ENCODE measurements at regions not wholly inside any gene's neighbourhood (a gene's known extent, or its start where the extent isn't known, plus 50 kb on each side); places are given as distances from the start of the nearest gene placed in this dataset.
"Not testable (repeated sequence)": the region's sequence is repeated elsewhere in the genome, so short reads cannot be mapped to it uniquely, and the experiment has no call there.

DNA sequence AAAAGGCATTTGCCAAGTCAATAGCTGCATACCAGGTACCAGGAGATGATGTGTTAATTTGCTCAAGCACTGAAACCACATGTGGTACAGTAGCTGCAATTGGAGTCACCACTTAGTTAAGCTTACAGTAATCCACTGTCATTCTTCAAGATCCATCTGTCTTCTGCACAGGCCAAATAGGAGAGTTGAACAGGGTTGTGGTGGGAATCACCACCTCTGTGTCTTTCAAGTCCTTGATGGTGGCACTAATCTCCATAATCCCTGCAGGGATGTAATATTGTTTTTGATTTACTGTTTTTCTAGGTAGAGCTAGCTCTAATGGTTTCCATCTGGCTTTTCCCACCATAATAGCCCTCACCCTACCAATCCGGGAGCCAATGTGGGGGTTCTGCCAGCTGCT is 91.9 kb downstream of the FCRL5 start:
- no peak for DNase-seq

DNA sequence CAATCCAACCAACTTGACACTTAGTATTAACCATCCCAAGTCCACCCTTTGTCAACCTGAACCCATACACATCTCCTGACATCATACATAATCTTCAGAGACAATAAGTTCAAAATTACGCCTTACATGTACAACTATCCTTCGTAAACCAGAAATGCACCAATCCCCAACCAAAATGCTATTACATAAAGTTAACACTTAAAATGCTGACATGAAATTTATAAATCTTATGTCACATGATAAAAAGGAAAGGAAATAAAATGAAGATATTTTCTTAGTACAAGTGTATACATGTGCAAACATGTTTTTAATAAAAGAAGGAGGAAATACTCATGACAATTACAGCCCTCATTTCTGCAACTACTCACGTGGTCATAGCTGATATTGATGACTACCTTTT is 95.0 kb downstream of the FCRL5 start:
- no peak for DNase-seq

DNA sequence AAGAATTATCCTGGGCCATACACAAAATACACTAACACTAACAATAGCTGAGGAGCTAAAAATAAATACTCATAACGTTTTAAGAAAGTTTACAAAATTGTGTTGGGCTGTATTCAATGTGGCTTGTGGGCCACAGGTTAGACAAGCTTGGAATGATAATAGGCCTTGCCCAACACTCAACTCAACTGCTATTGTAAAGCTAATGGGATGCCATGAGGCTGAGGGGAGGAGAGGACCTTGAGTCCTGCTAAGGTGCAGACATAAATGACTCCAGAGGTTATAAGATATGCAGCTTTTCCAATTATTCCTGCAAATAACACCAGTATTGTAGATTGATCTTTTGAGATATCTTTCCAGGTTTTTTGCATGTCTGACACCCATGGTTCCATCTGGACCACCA is 97.0 kb downstream of the FCRL5 start:
- no peak for DNase-seq

DNA sequence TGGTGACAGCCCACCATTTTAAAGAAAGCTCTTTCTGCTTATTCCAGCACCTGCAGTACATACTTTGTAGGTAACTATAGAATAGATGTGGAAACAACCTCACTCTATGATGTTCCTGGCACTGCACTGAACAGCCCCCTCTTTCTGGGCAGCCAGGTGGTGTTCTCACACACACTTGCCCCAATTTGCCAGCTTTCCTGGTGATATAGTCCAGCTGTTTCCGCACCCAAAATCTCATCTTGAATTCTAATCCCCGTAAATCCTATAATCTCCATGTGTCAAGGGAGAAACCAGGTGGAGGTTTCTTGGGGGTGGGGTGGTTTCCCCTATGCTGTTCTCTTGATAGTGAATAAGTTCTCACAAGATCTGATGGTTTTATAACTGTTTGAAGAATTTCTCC is 102.2 kb downstream of the FCRL5 start:
- DNase-seq: no peak

DNA sequence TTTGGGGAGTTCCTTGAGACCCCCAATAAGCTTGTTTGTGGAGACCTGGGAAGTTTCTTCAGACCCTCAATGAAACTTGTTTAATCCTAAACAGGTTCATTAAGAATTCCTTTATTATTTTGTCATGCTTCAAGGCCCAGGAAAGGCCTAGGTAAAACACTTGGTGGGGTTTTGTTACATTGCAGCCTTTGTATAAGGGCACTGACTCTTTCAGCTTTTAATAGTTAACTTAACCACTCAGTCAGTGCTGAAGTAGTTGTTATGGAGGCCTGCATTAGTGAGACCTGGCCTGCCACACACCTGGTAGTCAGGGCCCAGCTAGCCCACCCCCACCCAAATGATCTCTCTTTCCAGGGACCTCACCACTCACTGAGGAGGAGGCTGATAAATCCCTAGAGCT is 103.7 kb downstream of the FCRL5 start:
- DNase-seq: no peak

DNA sequence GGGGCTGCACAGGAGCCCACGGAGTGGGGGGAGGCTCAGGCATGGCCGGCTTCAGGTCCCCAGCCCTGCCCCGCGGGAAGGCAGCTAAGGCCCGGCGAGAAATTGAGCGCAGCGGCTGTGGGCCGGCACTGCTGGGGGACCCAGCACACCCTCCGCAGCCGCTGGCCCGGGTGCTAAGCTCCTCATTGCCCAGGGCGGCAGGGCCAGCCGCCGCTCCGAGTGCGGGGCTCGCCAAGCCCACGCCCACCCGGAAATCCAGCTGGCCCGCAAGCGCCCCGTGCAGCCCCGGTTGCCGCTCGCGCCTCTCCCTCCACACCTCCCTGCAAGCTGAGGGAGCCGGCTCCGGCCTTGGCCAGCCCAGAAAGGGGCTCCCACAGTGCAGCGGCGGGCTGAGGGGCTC is 106.0 kb downstream of the FCRL5 start:
- not testable (repeated sequence) for DNase-seq

DNA sequence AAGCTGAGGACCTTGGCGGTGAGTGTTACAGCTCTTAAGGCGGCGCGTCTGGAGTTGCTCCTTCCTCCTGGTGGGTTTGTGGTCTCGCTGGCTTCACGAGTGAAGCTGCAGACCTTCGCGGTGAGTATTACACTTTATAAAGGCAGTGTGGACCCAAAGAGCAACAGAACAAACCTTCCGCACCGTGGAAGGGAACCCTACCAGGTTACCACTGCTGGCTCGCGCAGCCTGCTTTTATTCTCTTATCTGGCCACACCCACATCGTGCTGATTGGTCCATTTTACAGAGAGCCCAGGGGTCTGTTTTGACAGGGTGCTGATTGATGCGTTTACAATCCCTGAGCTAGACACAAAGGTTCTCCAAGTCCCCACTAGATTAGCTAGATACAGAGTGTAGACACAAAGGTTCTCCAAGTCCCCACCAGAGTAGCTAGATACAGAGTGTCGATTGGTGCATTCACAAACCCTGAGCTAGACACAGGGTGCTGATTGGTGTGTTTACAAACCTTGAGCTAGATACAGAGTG is 106.6 kb downstream of the FCRL5 start:
- not testable (repeated sequence) for DNase-seq

DNA sequence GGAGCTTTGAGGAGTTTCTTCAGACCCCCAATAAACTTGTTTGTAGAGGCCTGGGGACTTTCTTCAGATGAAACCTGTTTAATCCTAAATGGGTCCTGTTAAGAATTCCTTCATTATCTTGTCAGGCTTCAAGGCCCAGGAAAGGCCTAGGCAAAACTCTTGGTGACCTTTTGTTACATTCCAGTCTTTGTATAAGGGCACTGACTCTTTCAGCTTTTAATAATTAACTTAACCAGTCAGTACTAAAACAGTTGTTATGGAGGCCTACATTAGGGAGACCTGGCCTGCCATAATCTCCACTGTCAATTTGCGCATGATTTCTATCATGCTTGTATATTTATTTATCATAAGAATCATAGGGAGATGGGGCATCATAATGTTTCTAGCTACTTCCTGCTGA is 110.2 kb downstream of the FCRL5 start:
- DNase-seq: no peak

DNA sequence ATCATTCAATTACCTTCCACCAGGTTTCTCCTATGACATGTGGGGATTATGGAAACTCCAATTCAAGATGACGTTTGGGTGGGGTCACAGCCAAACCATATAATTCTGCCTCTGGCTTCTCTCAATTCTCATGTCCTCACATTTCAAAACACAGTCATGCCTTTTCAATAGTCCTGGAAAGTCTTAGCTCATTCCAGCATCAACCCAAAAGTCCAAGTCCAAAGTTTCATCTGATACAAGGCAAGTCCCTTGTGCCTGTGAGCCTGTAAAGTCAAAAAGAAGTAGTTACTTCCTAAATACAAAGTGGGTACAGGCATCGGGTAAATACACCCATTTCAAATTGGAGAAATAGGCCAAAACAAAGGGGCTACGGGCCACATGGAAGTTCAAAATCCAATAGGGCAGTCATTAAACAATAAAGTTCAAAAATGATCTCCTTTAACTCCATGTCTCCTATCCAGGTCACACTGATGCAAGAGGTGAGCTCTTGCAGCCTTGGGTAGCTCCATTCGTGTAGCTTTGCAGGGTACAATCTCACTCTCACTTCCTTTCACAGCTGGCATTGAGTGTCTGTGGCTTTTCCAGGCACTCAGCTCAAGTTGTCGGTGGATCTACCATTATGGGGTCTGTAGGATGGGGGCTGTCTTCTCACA is 112.9 kb downstream of the FCRL5 start:
- peak; percentile 4 for DNase-seq

DNA sequence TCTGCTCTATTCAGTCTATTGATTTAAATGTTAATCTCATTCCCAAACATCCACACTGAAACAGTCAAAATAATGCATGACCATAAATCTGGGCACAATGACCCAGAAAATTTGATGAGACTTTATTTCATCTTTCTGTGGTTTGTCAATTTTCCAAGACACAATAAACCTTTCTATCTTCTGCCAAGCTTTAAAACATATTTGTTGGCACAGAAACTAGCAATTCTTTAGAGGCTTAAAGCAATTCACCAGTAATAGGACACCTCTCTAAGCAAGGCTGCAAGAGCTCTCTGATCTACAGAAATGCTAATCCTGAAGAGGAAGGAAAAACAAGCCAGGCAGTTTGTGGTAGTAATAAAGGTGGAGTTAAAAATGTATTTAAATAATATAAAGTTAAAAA is 113.7 kb downstream of the FCRL5 start:
- peak; percentile 6 for DNase-seq

DNA sequence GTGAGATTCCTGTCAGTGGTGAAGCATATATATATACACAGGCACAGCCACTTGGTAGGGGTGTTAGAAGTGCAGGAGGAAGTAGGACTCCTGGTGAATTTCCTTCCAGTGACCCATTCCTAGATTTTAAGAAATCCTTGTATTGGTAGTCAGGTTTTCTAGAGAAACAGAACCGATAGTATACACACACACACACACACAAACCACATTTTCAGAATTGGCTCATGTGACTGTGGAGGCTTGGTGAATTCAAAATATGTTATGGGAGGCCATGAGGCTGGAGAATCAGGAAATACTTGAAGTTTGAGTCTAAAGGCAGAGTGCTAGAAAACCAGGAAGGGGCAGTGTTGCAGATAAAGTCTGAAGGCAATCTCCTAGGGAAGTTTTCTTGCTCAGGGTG is 114.2 kb downstream of the FCRL5 start:
- no peak for DNase-seq

DNA sequence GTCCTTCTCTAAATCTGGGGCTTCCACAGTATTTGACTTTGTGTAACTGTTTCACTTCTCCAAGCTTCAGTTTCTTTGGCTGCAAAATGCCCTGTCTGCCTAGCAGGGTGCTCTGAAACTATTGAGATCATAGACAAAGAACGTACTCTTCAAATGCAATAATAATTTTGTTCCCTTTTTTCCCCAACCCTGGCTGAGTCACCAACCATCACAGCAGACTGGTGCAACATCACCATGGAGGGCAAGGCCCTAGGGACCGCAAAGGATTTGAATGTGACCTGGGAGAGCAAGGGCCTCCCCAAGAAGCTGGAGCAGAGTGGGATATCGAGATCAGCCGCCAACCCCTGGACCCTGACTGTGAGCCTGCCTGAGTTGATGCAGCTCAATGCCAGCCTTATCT is 115.0 kb downstream of the FCRL5 start:
- DNase-seq: no peak

DNA sequence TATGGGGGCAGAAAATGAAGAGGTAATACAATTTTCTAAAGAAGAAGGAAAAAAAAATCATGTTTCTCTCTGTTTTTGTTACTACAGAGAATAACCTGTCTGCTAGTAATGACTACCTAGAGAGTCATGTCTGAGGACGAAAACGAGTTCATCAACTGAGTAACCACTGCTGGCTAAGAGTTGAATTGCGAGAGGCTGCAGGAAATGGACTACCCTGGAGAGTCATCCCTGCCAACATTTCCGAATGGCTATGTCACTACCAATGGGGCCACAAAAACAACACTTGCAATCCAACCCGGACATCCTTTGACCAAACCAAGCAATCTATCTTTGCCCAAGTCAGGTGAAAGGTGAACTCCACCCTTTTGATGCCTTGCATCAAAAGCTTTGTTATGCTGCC is 120.6 kb downstream of the FCRL5 start:
- DNase-seq: no peak

DNA sequence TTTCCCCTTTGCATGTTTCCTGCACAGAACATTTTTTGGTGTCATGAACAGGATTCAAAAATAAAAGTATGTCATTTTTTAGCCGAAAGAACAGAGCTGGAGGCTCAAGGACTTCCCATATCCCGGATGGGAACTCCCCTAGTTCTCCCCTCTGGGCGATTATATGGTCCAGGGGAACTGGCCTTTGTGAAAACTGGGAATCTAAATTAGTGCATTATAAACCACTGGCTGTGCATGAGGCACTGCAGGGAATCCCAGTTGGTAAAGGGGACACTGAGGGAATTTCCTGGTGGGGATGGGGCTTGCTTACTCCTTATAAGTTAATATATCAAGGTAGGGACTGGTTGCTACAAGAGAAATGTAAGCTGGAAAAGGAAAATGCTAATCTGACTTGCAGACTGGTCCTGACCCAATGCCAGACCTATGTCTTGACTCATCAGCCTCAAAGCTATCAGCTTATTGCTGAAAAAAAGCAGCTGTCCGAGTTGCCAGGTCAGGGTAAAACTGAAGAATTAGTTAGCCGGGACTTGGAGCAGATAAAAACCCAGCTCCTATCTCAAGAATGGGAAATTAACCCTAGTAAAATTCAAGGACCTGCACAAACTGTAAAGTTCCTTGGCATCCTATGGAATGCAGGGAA is 122.6 kb downstream of the FCRL5 start:
- DNase-seq: no peak

DNA sequence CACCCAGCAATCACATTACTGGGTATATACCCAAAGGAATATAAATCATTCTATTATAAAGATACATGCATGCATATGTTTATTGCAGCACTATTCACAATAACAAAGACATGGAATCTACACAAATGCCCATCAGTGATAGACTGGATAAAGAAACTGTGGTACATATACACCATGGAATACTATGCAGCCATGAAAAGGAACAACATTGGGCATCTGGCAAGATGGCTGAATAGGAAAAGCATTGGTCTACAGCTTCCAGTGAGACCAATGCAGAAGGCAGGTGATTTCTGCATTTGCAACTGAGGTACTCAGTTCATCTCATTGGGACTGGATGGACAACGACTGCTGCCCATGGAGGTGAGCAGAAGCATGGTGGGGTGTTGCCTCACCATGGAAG is 128.6 kb downstream of the FCRL5 start:
- DNase-seq: not testable (repeated sequence)

DNA sequence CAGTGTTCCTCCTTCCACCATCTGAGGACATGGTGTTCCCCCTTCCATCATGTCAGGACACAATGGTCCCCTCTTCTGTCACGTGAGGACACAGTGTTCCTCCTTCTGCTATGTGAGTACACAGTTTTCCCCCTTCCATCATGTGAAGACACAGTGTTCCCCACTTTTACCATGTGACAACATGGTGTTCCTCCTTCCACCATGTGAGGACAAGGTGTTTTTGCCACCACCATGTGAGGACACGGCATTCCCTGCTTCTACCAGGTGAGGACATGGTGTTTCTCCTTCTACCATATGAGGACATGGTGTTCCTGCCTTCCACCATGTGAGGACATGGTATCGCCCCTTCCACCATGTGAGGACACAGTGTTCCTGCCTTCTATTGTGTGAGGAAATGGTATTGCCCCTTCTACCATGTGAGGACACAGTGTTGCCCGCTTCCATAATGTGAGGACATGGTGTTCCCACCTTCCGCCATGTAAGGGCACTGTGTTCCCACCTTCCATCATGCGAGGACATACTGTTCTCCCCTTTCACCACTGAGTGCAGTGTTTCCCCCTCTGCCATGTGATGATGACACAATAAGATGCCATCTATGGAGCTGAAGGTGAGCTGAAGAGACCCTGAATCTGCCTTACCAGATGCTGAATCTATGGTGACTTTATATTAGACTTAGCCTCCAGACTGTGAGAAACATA is 132.3 kb downstream of the FCRL5 start:
- no peak for DNase-seq

DNA sequence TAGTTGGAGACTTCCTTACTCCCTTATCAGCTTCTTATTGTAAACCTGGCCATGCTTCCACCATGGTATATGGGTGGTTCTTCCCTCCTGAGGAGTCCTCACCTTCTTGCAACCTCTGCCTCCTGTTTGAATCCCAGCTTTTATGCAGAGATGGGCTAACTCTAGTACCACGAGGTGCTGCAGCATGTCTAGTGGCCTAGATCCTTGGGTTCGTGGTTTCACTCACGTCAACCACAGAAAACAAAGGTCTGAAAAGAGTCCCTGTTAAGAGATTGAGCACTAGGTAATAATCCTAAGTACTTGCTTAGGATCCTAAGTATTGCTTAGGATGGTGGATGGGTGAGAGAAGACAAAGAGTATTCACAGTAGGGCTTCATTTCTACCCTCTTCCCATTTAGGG is 133.7 kb downstream of the FCRL5 start:
- no peak for DNase-seq

DNA sequence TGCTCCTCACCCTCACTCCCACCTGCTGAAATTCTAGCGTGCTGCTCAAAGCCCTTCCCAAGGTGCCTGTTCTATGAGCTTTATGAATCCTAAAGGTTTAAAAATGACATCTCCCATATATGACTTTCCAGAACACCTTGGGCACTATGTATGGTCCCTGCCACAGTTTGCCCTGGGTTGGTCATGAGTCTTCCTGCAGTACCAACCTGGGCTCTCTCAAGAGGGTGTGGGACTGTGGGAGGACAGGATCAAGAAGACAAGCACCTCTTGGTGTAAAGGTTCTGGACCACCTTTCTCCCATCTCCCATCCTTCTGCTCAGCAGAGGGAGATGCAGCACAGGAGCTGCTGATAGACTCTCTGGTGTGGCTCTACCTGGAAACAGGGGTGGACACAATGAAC is 134.1 kb downstream of the FCRL5 start:
- no peak for DNase-seq

DNA sequence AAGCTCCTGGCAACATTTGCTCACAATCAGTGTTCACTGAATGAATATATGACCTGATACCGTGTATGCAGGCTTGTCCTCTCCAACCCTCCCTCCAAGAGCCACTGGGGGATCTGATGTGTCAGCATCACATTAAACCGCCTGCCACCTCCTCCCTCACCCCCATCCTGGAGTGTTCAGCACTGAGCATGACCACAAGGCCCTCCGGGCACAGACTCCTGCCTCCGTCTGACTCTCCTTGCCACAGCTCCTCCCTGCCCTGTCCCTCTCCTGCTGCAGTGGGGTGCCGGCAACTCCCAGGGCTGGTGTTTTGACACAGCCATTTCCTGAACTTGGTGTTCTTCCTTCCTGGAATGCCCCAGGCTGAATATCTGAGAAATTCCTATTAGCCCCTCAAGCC is 136.7 kb downstream of the FCRL5 start:
- DNase-seq: no peak

DNA sequence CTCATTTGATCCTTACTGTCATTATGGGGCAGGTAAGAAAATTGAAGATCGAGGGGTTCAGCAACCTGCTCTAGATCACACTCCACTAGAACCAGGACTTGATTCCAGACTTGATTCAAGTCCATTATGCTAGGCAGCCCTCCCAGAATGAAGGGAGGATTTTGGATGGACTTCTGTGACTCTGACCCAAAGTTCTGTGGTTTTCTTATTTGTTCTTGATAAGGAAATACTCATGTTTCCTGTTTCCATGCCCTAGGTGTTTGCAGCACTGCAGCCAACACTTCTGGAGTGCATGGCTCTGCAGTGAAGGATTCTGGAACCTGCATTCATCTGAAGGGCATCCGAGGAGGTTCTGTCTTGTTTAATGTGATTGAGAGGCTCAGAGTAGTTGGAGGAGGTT is 140.0 kb downstream of the FCRL5 start:
- DNase-seq: no peak

DNA sequence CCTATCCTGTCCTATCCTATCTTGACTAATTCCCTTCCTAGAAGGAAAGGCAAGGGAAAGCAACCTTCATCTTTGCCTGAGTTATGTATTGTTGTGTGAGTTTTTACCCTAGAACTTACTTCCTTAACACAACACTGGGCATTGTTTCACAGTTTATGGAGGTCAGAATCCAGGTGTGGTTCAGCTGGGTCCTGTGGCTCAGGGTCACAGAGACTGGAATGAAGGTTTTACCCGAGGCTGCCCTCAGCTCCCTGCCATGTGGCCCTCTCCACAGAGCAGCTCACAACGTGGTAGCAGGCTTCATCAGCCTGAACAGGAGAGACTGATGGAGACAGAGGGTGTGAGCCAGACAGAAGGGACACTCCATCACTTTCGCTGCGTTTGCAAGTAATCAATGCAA is 140.5 kb downstream of the FCRL5 start:
- no peak for DNase-seq

DNA sequence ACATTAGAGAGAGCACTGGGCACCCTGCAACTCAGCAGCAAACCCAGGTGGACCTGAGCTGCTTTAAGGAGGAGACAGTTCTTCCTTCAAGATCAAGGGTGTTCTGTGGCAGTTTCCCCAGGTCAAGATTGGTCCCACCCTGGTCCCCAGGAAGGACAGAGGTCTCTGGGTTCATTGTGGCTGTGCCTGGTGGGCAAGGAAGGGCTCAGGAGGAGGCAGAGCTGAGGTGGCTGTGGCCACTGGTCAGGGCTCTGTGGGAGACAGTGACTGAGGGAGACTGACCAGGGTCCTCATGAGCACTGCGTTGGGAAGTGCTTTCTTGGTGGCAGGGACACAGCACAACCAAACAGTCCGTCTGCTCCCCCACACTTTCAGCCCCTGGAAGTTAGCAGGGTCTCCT is 141.3 kb downstream of the FCRL5 start:
- DNase-seq: no peak

DNA sequence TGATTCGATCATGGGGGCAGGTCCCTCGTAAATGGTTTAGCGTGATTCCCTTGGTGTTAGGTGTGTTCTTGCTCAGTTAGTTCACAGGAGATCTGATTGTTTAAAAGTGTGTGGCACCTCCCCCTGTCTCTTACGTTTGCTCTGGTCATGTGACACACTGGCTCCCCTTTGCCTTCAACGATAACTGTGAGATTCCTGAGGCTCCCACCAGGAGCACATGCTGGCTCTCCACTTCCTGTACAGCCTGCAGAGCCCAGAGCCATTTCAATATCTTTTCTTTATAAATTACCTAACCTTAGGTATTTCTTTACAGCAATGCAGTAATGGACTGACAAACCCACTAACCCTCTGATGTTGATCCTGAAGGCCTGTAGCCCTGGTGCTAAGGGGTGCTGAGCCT is 141.9 kb downstream of the FCRL5 start:
- DNase-seq: no peak

DNA sequence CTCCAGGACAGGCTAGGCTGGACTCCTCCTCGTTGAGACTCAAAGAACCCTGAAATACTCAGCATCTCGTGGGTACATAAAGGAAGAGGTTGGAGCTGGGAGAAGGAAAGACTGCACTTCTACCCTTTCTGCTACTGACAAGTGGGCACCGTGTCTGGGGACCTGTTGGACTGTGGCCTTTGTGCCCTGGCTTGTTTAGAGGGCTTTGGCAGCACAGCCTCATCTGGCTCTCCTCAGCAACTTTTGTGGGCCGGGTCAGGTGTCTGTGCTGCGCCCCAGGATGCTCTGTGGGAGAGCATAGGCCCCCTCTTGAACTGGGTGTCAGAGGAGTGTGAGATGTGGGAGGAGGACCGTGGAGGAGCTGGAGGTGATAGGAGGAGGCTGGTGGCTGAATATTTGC is 142.4 kb downstream of the FCRL5 start:
- no peak for DNase-seq
